WI38 (cell line): ENCODE measurements at regions not wholly inside any gene's neighbourhood (a gene's known extent, or its start where the extent isn't known, plus 50 kb on each side); places are given as distances from the start of the nearest gene placed in this dataset.

Source experiments
- H3K4me3 ChIP-seq: 2 replicates; pipeline ENCODE4 v1.5.1; 2011; ENCODE audit warnings: low read depth, mild to moderate bottlenecking, control low read depth, low read length
- TF ChIP-seq, protein P1 (sequence below): IDR thresholded peaks from 2 replicates; pipeline ENCODE4 v1.5.1; 2012; ENCODE audit warnings: low read depth, mild to moderate bottlenecking, control low read depth, low read length

DNA sequence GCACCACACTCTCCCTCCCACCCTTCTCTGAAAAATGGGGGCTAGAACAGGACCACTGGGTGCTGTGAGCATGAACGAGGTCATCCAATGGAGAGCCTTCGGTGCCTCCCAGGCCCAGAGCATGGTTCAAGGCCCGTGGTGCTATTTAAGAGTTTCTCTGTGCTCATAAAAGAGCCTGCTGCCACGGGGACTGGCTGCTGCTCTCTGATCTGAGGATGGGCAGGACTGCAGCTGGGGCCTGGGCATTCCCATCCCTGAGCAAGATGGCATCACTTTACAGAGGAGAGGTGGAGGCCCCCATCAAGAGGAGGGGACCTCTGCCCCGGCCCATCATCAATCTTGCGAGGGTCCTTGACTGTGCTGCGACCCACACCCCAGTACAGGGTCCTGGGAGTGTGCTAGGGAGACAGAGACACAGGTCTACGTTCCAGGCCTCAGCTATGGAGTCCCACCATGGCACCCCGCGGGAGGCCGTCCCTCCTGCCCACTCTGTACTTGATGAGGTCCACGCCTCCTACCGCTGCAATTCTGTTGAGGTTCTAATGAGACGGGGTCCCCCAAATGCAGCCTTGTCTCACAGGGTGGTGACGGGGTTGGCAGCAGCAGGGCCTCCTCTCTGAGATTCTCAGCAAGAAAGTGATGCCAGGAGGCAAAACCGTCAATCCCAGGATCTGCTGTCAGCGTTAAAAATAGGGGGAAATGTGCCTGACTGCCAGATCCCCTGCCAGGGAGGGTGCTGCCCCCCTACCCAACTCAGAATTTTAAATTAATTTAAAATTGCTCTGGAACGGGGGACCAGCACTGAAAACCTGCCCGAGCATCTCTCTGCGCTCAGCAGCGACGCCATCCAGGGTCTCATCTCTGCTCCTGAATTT lies 405.4 kb downstream of the SHANK2 start:
- H3K4me3 ChIP-seq: no peak overlapping the region
- TF ChIP-seq, protein P1, sequence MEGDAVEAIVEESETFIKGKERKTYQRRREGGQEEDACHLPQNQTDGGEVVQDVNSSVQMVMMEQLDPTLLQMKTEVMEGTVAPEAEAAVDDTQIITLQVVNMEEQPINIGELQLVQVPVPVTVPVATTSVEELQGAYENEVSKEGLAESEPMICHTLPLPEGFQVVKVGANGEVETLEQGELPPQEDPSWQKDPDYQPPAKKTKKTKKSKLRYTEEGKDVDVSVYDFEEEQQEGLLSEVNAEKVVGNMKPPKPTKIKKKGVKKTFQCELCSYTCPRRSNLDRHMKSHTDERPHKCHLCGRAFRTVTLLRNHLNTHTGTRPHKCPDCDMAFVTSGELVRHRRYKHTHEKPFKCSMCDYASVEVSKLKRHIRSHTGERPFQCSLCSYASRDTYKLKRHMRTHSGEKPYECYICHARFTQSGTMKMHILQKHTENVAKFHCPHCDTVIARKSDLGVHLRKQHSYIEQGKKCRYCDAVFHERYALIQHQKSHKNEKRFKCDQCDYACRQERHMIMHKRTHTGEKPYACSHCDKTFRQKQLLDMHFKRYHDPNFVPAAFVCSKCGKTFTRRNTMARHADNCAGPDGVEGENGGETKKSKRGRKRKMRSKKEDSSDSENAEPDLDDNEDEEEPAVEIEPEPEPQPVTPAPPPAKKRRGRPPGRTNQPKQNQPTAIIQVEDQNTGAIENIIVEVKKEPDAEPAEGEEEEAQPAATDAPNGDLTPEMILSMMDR: no peak

DNA sequence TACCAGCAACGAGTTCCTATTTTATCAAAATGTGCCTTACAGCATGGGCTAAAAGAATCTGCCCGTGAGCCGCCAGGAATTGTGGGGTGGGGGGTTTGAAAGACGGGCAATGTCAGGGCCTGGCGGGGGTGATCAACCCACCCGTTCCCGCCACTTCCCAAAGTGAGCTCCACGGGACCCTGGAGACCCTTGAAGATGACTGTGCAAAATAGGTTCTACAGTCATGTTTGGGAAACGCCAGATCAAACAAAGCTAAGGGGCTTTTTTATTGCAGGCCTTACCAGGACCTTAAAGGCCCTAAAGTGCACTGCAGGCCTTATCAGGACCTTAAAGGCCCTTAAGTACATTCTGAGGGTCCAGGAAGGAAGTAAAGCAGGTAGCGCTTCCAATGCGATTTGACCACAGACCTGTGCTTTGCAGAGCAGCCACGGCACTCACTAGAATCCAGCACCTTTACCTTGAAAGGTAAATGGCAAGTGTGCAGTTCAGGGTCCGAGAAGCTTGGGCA lies 404.1 kb downstream of the SHANK2 start:
- H3K4me3 ChIP-seq: no peak overlapping the region
- TF ChIP-seq, protein P1: no peak

DNA sequence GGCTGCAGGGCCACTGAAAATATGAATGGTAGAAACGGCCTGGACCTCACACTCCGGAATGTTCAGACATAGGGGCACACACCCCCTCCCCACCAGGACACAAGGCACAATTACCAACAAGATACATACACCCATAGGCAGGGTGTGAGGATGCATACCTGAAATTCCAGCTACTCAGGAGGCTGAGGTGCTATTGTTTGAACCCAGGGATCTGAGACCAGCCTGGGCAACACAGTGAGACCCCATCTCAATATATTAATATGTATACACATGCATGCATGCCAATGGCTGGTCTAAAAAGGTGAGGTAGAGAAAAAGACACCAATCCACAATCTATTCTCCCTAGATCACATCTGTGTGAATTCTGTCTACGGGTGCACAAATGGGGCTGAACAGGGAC lies 403.3 kb downstream of the SHANK2 start:
- TF ChIP-seq, protein P1: no peak
- H3K4me3 ChIP-seq: no peak overlapping the region

DNA sequence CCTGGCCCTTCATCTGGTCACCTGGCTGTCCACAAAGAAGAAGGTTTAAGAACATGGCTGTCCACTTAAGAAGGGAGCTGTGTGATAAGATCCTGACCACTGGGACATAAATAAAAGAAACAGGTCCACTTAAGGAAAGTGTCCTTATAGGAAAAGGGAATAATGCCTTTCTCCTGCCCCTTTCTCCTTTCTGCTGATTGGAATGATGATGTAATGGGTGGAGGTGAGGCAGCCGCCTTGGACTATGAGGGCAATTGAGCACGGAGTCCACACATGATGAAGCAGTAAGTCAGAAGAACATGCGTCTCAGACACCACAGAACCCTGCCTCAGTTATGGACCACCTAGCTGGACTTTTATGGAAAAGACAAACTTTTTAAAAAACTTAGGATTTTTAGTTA lies 401.1 kb downstream of the SHANK2 start:
- TF ChIP-seq, protein P1: no peak
- H3K4me3 ChIP-seq: no peak overlapping the region

DNA sequence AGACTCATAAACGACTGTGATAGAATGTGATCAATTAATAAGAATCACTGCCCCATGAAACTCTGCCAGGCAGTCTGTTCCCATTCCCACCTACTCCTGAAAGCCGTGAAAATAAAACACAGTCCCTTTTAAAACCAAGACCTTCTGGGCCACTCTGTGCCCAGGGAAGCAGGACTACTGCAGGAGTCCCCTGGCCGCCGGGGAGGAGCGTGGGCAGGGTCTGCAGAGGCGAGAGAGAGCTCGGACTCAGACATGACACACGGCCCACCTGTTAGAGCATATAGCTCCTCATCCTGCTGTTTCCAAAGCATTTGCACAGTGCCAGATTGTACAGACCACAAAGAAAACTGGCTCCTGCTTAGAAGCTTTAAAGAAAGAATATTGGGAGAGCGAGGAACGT lies 400.5 kb downstream of the SHANK2 start:
- TF ChIP-seq, protein P1: no peak
- H3K4me3 ChIP-seq: no peak overlapping the region

DNA sequence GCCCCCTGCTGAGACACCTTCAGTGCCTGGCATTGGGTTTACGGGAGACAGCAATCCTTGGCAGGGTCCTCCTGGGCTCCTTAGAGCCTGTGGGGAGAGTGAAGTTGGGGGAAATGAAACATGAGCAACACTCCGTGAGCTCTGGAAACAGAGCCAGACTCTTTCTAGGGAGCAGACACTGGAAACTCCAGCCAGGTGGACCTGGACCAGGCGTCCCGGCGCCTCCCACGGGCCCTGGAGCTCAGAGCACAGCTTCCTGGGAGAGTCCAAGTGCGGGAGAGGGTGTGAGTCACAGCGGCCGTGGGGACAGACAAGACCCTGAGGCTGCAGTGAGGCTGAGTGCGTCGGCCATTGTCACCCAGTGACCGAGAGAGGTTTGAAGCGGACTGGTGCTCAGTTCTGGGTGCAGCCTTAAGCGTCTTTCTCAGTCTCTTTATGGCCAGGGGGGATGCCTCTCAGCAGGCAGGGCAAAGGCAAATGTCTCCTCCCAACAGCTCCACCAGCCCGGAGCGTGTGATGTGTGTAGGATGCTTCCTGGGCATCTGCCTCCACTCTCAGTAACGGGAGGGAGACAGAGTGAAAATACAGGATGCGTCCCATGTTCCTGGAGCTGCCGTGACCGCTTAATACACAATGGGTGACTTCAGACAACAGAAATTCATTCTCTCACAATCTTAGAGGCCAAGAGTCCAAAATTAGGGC lies 399.2 kb downstream of the SHANK2 start:
- TF ChIP-seq, protein P1: no peak
- H3K4me3 ChIP-seq: no peak overlapping the region

DNA sequence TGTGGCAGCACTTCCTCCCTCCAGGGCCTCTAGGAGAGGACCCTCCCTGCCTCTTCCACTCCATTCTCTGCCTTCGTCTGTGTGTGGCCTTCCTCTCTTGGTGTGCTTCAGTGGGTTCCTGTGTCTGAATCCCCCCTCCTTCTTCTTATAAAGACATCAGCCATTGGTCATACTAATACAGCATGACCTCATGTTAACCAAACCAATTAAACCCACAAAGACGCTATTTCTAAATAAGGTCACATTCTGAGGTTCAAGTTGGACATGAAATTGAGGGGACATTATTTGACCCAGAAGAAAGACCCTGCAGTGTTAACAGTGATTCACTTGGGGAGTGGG lies 398.6 kb downstream of the SHANK2 start:
- TF ChIP-seq, protein P1: no peak
- H3K4me3 ChIP-seq: no peak overlapping the region
